Thyroid gland (tissue), 4 donors: ENCODE measurements at regions not wholly inside any gene's neighbourhood (a gene's known extent, or its start where the extent isn't known, plus 50 kb on each side); places are given as distances from the start of the nearest gene placed in this dataset.

Experiments used
- DNase-seq, 2 donors: peaks; one replicate each; pipeline ENCODE4 v3.0.0-alpha.2; 2019
- H3K27ac ChIP-seq, 3 donors: fragments of 200-600 bp; sonication (generic); 1 replicate in 2 of 3; 2 replicates in 1 of 3; pipeline ENCODE4 v1.5.1; 2016 to 2019; ENCODE audit warnings: mild to moderate bottlenecking in 1 of 3, moderate library complexity in 1 of 3
- H3K27me3 ChIP-seq: fragments of 200-600 bp; sonication (generic); one replicate; pipeline ENCODE4 v1.5.1; 2019
- H3K36me3 ChIP-seq, 2 donors: fragments of 200-600 bp; sonication (generic); one replicate each; pipeline ENCODE4 v1.5.1; 2016 to 2019
- H3K4me1 ChIP-seq, 2 donors: fragments of 200-600 bp; sonication (generic); one replicate each; pipeline ENCODE4 v1.5.1; 2017 to 2019
- H3K4me3 ChIP-seq, 3 donors: fragments of 200-600 bp; sonication (generic); replicated peaks in 1 of 3; 1 replicate in 2 of 3; 2 replicates in 1 of 3; pipeline ENCODE4 v1.5.1; 2016; ENCODE audit warnings: mild to moderate bottlenecking in 1 of 3
- H3K9me3 ChIP-seq: fragments of 200-600 bp; sonication (generic); one replicate; pipeline ENCODE4 v1.5.1; 2017
- POLR2A ChIP-seq, 2 donors: fragments of 450-650 bp; IDR thresholded peaks; one replicate each; pipeline ENCODE4 v1.6.1; 2017; ENCODE audit warnings: antibody characterized with exemption in 2 of 2, mild to moderate bottlenecking in 2 of 2, moderate library complexity in 1 of 2
- WGBS, 2 donors: methylation state at CpG; one replicate each; pipeline ENCODE4 v1.1.5; 2017; 5-methylcytosine and 5-hydroxymethylcytosine counted together
- intact Hi-C: fragments of 100-400 bp; cut with DNase I; formaldehyde crosslinking; loops from one replicate; pipeline ENCODE4 v1.15.1; 2023
- TF ChIP-seq, protein P1 (sequence below), 6 experiments: fragments of 200-600 bp in 3 of 6; fragments of 450-650 bp in 3 of 6; sonication (generic) in 3 of 6; IDR thresholded peaks; one replicate each; pipeline ENCODE4 v1.5.1; 2016 to 2019; ENCODE audit warnings: antibody characterized with exemption in 6 of 6, mild to moderate bottlenecking in 2 of 6, inconsistent platforms in 1 of 6, moderate library complexity in 1 of 6

DNA sequence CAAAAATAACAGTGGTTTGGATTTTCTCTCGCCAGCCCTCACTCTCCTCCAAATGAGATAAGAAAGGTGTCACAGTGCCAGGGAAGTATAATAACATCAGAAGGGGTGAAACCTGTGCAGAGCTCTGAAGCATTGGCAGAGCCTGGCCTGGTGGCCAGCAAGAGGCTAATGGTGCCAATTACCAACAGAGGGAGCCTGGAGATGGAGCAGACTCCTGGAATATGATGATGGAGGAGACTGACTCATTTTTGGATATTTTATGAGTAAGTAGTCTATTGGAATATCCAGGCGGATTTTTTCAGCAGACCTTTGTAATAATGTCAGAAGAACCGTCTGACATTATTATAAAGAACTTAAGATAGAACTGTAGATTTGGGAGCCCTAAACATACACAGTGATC, 442.6 kb upstream of the MARCKS start:
- DNase-seq, result peak; percentile 4 to 7
- no peak overlapping the region for H3K27ac ChIP-seq
- no peaks in the 10 kb centered on the region for H3K36me3 ChIP-seq
- no peaks in the 10 kb centered on the region for H3K4me1 ChIP-seq
- TF ChIP-seq, protein P1, sequence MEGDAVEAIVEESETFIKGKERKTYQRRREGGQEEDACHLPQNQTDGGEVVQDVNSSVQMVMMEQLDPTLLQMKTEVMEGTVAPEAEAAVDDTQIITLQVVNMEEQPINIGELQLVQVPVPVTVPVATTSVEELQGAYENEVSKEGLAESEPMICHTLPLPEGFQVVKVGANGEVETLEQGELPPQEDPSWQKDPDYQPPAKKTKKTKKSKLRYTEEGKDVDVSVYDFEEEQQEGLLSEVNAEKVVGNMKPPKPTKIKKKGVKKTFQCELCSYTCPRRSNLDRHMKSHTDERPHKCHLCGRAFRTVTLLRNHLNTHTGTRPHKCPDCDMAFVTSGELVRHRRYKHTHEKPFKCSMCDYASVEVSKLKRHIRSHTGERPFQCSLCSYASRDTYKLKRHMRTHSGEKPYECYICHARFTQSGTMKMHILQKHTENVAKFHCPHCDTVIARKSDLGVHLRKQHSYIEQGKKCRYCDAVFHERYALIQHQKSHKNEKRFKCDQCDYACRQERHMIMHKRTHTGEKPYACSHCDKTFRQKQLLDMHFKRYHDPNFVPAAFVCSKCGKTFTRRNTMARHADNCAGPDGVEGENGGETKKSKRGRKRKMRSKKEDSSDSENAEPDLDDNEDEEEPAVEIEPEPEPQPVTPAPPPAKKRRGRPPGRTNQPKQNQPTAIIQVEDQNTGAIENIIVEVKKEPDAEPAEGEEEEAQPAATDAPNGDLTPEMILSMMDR (IDR thresholded peaks at IDR 0.05), result peak in 1 of 6 experiments; percentile 39
- no peak for TF ChIP-seq POLR2A (IDR thresholded peaks at IDR 0.05)
- H3K4me3 ChIP-seq, result no peak overlapping the region
- 45 to 46% methylated on average over 3 of the region's 3 CpGs for WGBS, 2 donors
- H3K9me3 ChIP-seq, result no peaks in the 10 kb centered on the region
- intact Hi-C loops, result no loop called here
- no peaks in the 10 kb centered on the region for H3K27me3 ChIP-seq

DNA sequence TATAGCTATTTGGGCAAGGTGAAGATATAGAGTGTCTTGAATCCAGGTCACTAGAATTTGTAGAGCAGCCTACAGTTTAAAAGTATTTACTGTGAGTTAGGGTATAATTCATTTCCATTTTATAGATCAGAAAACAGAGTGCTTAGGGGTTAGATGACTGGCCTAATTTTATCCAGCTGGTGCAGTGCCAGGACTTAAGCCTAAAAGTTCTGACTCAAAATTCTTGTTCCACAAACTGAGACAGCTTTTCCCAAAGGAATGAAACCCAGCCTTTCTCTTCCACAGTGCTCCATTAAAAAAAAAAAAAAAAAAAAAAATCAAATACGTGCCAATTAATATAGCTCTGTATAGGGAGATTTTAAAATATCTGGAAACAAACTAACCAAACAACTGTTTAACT, 441.0 kb upstream of the MARCKS start:
- H3K4me1 ChIP-seq, result no peaks in the 10 kb centered on the region
- no peak overlapping the region for H3K4me3 ChIP-seq
- 80 to 85% methylated on average over 1 of the region's 1 CpG for WGBS, 2 donors
- H3K9me3 ChIP-seq, result no peaks in the 10 kb centered on the region
- no peaks in the 10 kb centered on the region for H3K27me3 ChIP-seq
- H3K27ac ChIP-seq, result no peak overlapping the region
- no peak for DNase-seq
- intact Hi-C loops, result no loop called here
- no peaks in the 10 kb centered on the region for H3K36me3 ChIP-seq
- TF ChIP-seq, protein P1 (IDR thresholded peaks at IDR 0.05), result no peak
- TF ChIP-seq POLR2A (IDR thresholded peaks at IDR 0.05), result no peak

DNA sequence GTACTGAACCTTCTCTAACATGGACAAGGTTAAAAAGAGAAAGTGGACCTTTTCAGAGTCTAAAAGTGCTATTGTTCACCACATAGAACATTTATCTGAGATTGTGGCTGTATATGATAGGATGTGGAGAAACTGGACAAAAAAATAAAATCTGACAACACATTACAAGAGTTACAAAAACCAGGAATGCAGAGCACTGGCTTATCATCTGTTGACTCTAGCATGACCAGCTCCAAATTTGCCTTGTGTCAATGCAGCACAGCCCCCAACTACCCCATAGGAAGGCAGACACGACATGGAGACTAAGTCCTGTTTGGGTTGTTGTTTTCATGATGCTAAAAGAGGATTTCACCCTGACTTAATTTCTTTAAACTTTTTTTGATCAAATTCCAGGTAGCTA, 436.9 kb upstream of the MARCKS start:
- Histone ChIP-seq H3K9me3 (no peaks in the 10 kb centered on the region), H3K4me1 (no peaks in the 10 kb centered on the region), H3K4me3 (no peak overlapping the region), H3K36me3 (no peaks in the 10 kb centered on the region), H3K27me3 (no peaks in the 10 kb centered on the region), H3K27ac (no peak overlapping the region)
- no peak for DNase-seq
- 84 to 86% methylated on average over 1 of the region's 1 CpG for WGBS, 2 donors
- intact Hi-C loops, result no loop called here
- no peak for TF ChIP-seq POLR2A (IDR thresholded peaks at IDR 0.05)
- TF ChIP-seq, protein P1 (IDR thresholded peaks at IDR 0.05), result no peak

DNA sequence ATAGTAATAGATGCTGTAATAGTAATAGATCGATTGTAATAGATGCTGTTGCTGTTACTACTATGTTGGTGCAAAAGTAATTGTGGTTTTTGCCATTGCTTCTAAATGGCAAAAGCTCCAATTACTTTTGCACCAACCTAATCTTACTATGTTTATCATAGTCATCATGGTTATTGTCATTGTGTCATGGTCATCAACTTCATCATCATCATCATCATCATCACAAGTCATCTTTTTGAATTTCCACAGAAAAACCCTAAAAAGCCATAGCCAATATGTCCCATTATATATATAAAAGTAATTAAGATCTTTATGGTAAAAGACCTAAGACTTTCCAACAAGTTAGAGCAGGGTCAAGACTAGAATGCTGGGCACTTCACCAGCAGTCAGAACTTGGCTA, 435.1 kb upstream of the MARCKS start:
- H3K9me3 ChIP-seq, result no peaks in the 10 kb centered on the region
- no peaks in the 10 kb centered on the region for H3K36me3 ChIP-seq
- no peak overlapping the region for H3K27ac ChIP-seq
- no peak for DNase-seq
- no peak overlapping the region for H3K4me3 ChIP-seq
- H3K27me3 ChIP-seq, result no peaks in the 10 kb centered on the region
- 84 to 91% methylated on average over 1 of the region's 1 CpG for WGBS, 2 donors
- no peak for TF ChIP-seq POLR2A (IDR thresholded peaks at IDR 0.05)
- H3K4me1 ChIP-seq, result no peaks in the 10 kb centered on the region
- intact Hi-C loops, result no loop called here

DNA sequence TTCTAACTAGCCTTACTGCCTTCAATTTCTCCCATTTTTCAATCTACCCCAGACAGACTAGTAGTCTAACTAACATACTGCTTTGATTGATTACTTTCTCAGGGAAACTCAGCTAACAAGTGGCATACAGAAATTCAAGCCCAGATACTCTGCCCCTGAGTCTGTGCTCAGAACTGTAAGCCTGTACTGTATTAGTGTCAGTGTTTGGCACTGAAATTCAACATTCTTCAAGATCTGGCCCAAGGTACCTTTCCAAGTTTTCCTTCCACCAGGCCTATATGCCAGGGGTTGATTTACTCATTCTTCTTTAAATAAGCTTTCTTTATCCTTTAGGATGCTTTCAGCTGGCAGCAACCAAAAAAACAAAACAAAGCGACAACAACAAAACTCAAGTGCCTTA, 433.2 kb upstream of the MARCKS start:
- Histone ChIP-seq H3K9me3 (no peaks in the 10 kb centered on the region), H3K36me3 (no peaks in the 10 kb centered on the region), H3K27me3 (no peaks in the 10 kb centered on the region), H3K27ac (no peak overlapping the region), H3K4me1 (no peaks in the 10 kb centered on the region), H3K4me3 (no peak overlapping the region)
- WGBS, 2 donors, result 93 to 95% methylated on average over 1 of the region's 1 CpG
- TF ChIP-seq POLR2A (IDR thresholded peaks at IDR 0.05), result no peak
- TF ChIP-seq, protein P1 (IDR thresholded peaks at IDR 0.05), result no peak
- no peak for DNase-seq
- intact Hi-C loops, result no loop called here
